HG03565 (cell line): ENCODE measurements at regions not wholly inside any gene's neighbourhood (a gene's known extent, or its start where the extent isn't known, plus 50 kb on each side); places are given as distances from the start of the nearest gene placed in this dataset.

Experiments
- ATAC-seq: cut with Tn5 transposase; IDR thresholded peaks from one replicate; pipeline ENCODE4 v1.9.1; 2021; ENCODE audit warnings: mild to moderate bottlenecking, moderate library complexity; ENCODE audit not compliant: unreplicated experiment

DNA sequence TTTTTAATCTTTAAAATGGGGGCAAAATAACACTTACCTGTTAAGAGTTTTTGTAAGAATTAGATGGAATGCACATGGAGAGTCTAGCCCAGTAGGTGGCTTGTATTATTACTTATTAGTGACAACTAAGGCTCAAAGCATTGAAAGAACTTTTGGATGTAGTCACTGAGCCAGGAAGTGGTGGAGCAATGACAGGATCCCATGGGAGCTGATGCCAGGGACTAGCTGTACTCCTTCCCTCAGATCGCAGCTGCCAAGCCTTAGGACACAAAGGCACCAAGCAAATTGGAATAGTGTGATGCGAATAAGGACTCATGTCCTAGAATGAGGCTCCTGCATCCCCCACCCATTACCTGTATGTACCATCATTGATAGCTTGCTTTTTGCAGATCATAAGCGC is 370.4 kb upstream of the RGMA start:
- no peak for ATAC-seq

DNA sequence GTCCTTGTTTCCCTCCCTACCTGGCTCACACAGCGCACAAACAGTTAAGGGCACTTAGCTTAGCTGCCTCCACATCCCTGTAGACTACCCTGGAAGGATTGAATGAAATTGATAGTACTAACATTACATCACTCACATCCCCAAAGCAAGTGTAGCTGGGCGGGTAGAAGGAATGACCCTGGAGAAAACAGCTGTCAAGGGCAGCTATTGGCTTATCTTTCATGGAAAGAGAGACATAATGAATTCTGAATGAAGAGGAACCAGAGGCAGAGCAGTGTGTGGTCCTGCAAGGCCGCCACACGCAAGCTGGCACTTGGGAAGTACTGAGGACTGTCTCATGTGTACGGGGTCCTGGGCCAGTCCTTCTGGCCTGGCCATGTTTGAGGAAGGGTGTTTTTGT is 369.6 kb upstream of the RGMA start:
- no peak for ATAC-seq

- no peak for ATAC-seq
Measured at GRCh38 chr15:93454788-93455187, 365.8 kb upstream of the RGMA start.

- ATAC-seq = no peak
Measured at GRCh38 chr15:93452537-93453211, 363.7 kb upstream of the RGMA start.

DNA sequence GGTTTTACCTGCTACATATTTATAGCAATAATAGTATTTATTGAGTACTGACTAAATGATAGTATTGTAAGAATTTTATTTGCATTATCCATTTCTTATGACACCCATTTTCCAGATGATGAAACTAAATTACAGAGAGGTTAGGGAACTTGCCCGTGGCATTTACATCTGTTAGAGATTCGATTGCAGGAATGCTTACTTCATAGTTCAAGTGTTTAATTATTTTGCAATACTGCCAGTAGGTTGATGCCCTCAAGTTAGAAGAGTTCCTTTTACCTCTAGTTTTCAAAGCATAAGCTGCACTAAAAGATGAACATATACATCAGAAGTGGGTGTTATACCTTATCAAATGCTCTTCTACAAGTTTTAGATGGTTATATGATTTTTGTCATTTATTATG is 362.8 kb upstream of the RGMA start:
- ATAC-seq = no peak

DNA sequence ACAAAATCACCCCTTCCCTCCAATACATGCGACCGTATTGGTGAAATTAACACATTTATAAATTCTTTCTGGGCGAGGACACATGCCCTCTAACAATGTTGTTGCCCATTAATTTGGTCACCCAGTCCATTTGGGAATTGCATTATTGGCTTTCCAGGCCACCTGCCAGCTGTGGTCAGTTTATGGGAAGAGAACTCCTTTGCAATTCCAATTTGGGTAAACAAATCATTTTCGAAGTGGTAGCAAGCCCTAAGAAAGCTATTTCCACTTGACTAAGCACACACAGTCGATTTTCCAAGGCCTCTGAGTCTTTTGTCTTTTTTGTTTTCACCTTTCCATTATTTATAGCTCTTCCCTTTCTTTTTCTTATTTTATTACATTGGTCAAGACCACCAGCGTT is 362.3 kb upstream of the RGMA start:
- no peak for ATAC-seq

- ATAC-seq = no peak
Measured at GRCh38 chr15:93449798-93450197, 360.8 kb upstream of the RGMA start.

- ATAC-seq = no peak
Measured at GRCh38 chr15:93438310-93438709, 349.3 kb upstream of the RGMA start.

- ATAC-seq = no peak
Measured at GRCh38 chr15:93432474-93432873, 343.5 kb upstream of the RGMA start.

GRCh38 chr15:93428807-93429351 is 339.9 kb upstream of the RGMA start:
- ATAC-seq = no peak

GRCh38 chr15:93428150-93428549 is 339.1 kb upstream of the RGMA start:
- ATAC-seq = no peak

DNA sequence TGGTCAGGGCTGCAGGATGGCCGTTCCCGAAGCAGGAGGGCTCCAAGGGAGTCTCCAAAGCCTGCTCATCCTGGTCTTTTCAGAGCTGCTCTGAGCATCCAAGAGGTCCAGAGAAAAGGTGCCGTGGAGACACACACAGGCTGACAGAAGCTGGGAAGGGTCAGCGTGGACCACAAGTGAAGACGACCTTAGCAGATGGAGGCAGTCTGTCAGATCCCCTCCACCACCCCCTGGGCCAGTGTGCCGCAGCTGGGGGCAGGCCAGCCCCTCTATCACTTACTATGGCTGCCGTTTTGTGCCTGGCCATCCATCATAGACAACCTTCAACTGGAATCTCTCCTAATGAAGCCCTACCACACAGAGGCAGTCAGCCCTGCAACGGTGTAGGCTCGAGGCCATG is 335.1 kb upstream of the RGMA start:
- no peak for ATAC-seq

GRCh38 chr15:93422476-93422875 is 333.5 kb upstream of the RGMA start:
- ATAC-seq = no peak

DNA sequence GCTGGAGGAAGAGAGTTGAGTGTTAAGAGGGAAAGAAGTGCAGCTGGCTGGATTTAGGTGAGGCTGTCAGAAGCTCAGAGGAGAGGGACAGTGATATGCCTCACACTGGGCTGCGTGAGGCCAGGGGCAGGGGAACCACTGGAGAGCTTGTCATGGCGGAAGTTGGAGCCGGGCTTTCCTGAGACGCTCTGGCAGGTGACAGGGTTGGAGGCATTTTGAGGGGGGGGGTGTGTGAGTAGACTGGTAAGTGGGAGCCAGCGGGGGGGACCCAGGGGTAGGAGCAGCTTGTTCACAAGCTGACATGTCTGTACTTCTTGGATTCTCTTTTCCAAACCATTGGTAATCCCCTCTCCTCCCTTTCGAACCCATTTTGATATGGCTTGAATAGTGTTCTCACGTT is 331.5 kb upstream of the RGMA start:
- ATAC-seq = no peak

- no peak for ATAC-seq
Measured at GRCh38 chr15:93420050-93420452, 331.0 kb upstream of the RGMA start.

DNA sequence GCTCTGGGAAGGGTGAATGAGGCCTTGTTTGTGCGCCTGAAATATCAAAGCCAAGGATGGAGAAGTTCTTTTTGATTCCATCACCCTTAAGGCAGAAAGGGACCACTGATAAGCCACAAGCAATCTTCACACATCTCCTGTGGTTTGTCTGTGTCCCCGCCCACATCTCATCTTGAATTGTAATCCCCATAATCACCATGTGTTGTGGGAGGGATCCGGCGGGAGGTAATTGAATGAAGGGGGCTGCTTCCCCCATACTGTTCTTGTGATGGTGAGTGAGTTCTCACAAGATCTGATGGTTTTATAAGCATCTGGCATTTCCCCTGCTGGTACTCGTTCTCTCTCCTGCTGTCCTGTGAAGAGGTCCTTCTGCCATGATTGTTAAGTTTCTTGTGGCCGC is 329.6 kb upstream of the RGMA start:
- ATAC-seq = no peak

DNA sequence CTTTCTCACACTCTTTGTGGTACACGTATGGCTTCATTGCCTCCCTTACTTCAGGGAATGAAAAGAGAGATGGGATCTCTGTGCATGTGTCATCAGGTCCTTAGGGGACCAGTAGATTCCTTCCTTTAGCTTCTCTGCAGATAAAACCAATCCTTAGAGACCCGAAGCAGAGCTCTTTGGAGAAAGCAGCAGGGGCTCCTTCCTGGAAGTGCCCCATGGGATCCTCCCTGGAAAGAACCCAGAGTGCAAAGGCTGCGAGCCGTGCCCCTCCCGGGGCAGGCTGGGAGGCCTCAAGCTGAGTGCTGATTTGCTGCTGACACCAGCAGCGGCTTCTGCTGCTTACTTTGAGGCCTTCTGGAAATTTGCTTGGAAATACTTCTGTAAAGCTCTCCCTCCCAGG is 328.6 kb upstream of the RGMA start:
- no peak for ATAC-seq

- no peak for ATAC-seq
Measured at GRCh38 chr15:93417156-93417555, 328.1 kb upstream of the RGMA start.

- no peak for ATAC-seq
Measured at GRCh38 chr15:93415576-93415975, 326.6 kb upstream of the RGMA start.

- no peak for ATAC-seq
Measured at GRCh38 chr15:93414576-93415231, 325.7 kb upstream of the RGMA start.

DNA sequence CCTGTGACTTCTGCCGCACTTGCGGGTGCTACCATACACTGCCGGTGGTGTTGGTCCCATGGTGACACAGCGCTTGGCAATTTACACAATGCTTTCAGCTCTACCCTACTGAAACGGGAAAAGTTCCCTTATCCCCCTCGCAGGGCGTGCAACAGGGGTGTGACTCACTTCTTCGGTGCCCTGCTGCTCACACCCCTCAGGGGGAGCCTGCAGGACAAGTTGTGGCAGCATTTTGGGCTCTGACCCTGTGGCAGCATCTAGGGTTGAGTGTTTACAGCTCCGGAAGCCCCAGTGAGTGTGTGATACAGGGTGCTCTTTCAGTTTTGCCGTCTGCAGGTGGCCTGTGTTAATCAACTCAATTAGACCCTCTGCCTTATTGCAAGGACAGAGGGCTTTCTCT is 324.7 kb upstream of the RGMA start:
- ATAC-seq = no peak

DNA sequence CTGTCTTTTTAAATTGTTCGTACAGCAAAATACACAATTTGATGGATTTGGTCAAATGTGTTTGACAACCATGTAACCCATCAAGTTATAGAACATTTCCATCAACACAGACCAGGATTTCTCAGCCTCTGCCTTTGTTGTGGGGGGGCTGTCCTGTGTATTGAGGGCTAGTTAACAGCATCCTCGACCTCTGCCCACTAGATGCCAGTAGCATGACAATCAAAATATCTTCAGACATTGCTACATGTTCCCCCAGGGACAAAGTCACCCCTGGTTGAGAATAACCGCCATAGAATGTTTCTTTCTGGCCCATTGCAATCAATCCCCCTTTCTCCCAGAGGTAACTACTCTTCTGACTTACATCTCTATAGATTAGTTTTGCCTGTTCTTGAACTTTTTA is 310.1 kb upstream of the RGMA start:
- no peak for ATAC-seq

DNA sequence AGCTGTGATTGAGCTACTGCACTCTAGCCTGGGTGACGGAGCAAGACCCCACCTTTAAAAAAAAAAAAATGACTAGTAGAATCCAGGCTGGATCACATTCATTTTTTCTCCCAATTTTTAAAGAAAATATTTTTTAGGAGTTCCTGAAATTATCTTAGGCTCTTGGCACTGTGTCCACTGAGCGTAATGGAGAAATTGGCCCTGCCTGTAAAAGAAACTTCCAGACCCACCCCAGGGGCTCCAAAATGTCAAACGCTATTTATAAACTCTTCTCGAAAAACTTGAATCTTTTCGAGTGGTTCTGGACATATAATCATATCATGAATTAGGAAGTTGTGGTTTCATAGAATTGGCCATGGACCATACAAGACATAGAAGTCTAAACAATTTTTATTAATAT is 300.2 kb upstream of the RGMA start:
- no peak for ATAC-seq
